OCI-LY7 (cell line): ENCODE measurements at regions not wholly inside any gene's neighbourhood (a gene's known extent, or its start where the extent isn't known, plus 50 kb on each side); places are given as distances from the start of the nearest gene placed in this dataset.

Source experiments
- BruUV-seq: library from RNA; stranded (reverse); fragments of 400-500 nt; replicated peaks from 2 replicates; lab custom pipeline; 2021; lab: Mats Ljungman, UMichigan
- CTCF ChIA-PET: fragments of 300-600 bp; sonication (Branson Sonifier 250); formaldehyde crosslinking; loops from one replicate; lab custom pipeline; 2022; ENCODE audit warnings: antibody characterized with exemption; ENCODE audit not compliant: unreplicated experiment; lab: Charles Lee
- POLR2A ChIA-PET: fragments of 300-600 bp; sonication (Branson Sonifier 250); formaldehyde crosslinking; loops from one replicate; lab custom pipeline; 2022; ENCODE audit warnings: antibody characterized with exemption; lab: Charles Lee
- DNase-seq: peaks from one replicate; pipeline ENCODE4 v3.0.0-alpha.2; 2015; ENCODE audit warnings: low spot score
- H2AFZ ChIP-seq: fragments of 200-600 bp; sonication (generic), shearing (Covaris generic); 2 replicates; pipeline ENCODE4 v1.6.1; 2014; ENCODE audit warnings: mild to moderate bottlenecking, antibody characterized with exemption, low read length, moderate library complexity
- H3K27ac ChIP-seq: fragments of 200-600 bp; sonication (generic); 2 replicates; pipeline ENCODE4 v1.5.1; 2014; ENCODE audit warnings: mixed run types, low read depth, mild to moderate bottlenecking, moderate library complexity, low read length, inconsistent platforms; ENCODE audit not compliant: poor library complexity, severe bottlenecking
- H3K36me3 ChIP-seq: fragments of 200-600 bp; sonication (generic); 2 replicates; pipeline ENCODE4 v1.6.1; 2014; ENCODE audit warnings: mild to moderate bottlenecking, antibody characterized with exemption, low read length, moderate library complexity, mixed read lengths; ENCODE audit not compliant: insufficient read depth
- H3K4me1 ChIP-seq: fragments of 200-600 bp; sonication (generic); 2 replicates; pipeline ENCODE4 v1.5.1; 2014; ENCODE audit warnings: mild to moderate bottlenecking, low read length; ENCODE audit not compliant: insufficient read depth, poor library complexity, severe bottlenecking
- H3K4me2 ChIP-seq: fragments of 200-600 bp; sonication (generic); 2 replicates; pipeline ENCODE4 v1.6.1; 2014; ENCODE audit warnings: mild to moderate bottlenecking, low read length
- H3K4me3 ChIP-seq: fragments of 200-600 bp; sonication (generic); 2 replicates; pipeline ENCODE4 v1.5.1; 2014; ENCODE audit warnings: mild to moderate bottlenecking, low read depth, low read length; ENCODE audit not compliant: poor library complexity, severe bottlenecking
- H3K79me2 ChIP-seq: fragments of 200-600 bp; sonication (generic); 2 replicates; pipeline ENCODE4 v1.6.1; 2016; ENCODE audit warnings: low read depth, mild to moderate bottlenecking, low read length, moderate library complexity, mixed read lengths; ENCODE audit not compliant: insufficient read depth
- H3K9me2 ChIP-seq: fragments of 200-600 bp; sonication (generic); 2 replicates; pipeline ENCODE4 v1.6.1; 2016; ENCODE audit warnings: mild to moderate bottlenecking, low read length, mixed read lengths; ENCODE audit not compliant: insufficient read depth
- H3K9me3 ChIP-seq: fragments of 200-600 bp; sonication (generic); 2 replicates; pipeline ENCODE4 v1.6.1; 2014; ENCODE audit warnings: mild to moderate bottlenecking, mixed run types, low read length, mixed read lengths
- H4K20me1 ChIP-seq: fragments of 200-600 bp; sonication (generic); 2 replicates; pipeline ENCODE4 v1.6.1; 2014; ENCODE audit warnings: mild to moderate bottlenecking, antibody characterized with exemption, low read length, moderate library complexity, mixed read lengths; ENCODE audit not compliant: insufficient read depth
- CTCF ChIP-seq: fragments of 200-600 bp; sonication (generic); conservative IDR thresholded peaks from 2 replicates; pipeline ENCODE4 v1.5.1; 2014; ENCODE audit warnings: mild to moderate bottlenecking, antibody characterized with exemption, low read length, moderate library complexity, mixed read lengths
- EZH2phosphoT487 ChIP-seq: fragments of 200-600 bp; sonication (generic); IDR thresholded peaks from 2 replicates; pipeline ENCODE4 v1.6.1; 2018; ENCODE audit warnings: low read depth, borderline replicate concordance, mild to moderate bottlenecking, mixed run types, antibody characterized with exemption, low read length, moderate library complexity, mixed read lengths
- intact Hi-C: fragments of 100-400 bp; cut with micrococcal nuclease; formaldehyde crosslinking; loops from one replicate; pipeline ENCODE4 v1.10.0; 2022; ENCODE audit not compliant: unreplicated experiment

GRCh38 chr10:31187607-31188210 is 131.3 kb upstream of the ZEB1 start:
- Histone ChIP-seq H3K4me2 (no peak overlapping the region), H3K4me3 (no peak overlapping the region), H3K79me2 (no peaks in the 10 kb centered on the region), H3K9me2 (no peaks in the 10 kb centered on the region), H3K27ac (no peak overlapping the region), H3K4me1 (no peaks in the 10 kb centered on the region), H4K20me1 (no peaks in the 10 kb centered on the region), H3K36me3 (no peaks in the 10 kb centered on the region), H3K9me3 (no peaks in the 10 kb centered on the region), H2AFZ (no peak overlapping the region)
- intact Hi-C loops = no loop called here
- POLR2A ChIA-PET = interaction anchor here (0.6 kb wide), 1 partner anchor 1926 kb away, joined by 3 read pairs; no protein-coding TSS in a partner anchor
- TF ChIP-seq CTCF (no peak), EZH2phosphoT487 (no peak)
- no TSS peak for BruUV-seq
- no peak for DNase-seq
- CTCF ChIA-PET = no interaction called here

GRCh38 chr10:31188792-31189406 is 130.1 kb upstream of the ZEB1 start:
- Histone ChIP-seq H3K79me2 (no peaks in the 10 kb centered on the region), H3K4me3 (no peak overlapping the region), H3K9me2 (no peaks in the 10 kb centered on the region), H3K4me1 (no peaks in the 10 kb centered on the region), H2AFZ (no peak overlapping the region), H3K27ac (no peak overlapping the region), H3K36me3 (no peaks in the 10 kb centered on the region), H3K4me2 (no peak overlapping the region), H4K20me1 (no peaks in the 10 kb centered on the region), H3K9me3 (no peaks in the 10 kb centered on the region)
- BruUV-seq = no TSS peak
- POLR2A ChIA-PET = no interaction called here
- no peak for TF ChIP-seq CTCF
- no peak for DNase-seq
- intact Hi-C loops = no loop called here
- CTCF ChIA-PET = no interaction called here

GRCh38 chr10:31190488-31190887 is 128.5 kb upstream of the ZEB1 start:
- intact Hi-C loops = no loop called here

More at GRCh38 chr10:31190488-31190887, 128.5 kb upstream of the ZEB1 start:
- H3K4me2 ChIP-seq = no peak overlapping the region
- no peaks in the 10 kb centered on the region for H3K36me3 ChIP-seq
- H3K9me2 ChIP-seq = no peaks in the 10 kb centered on the region
- TF ChIP-seq EZH2phosphoT487 (no peak), CTCF (no peak)
- H3K4me1 ChIP-seq = no peaks in the 10 kb centered on the region
- no peaks in the 10 kb centered on the region for H3K79me2 ChIP-seq
- no peak for DNase-seq
- no peak overlapping the region for H2AFZ ChIP-seq
- ChIA-PET POLR2A (interaction anchor here (1.0 to 1.2 kb wide), 2 partner anchors 9 to 13 kb away, joined by 3 read pairs; no protein-coding TSS in a partner anchor), CTCF (no interaction called here)
- BruUV-seq = no TSS peak
- no peak overlapping the region for H3K27ac ChIP-seq
- no peaks in the 10 kb centered on the region for H4K20me1 ChIP-seq
- H3K4me3 ChIP-seq = no peak overlapping the region
- no peaks in the 10 kb centered on the region for H3K9me3 ChIP-seq
